GM19035 (cell line): ENCODE measurements at regions not wholly inside any gene's neighbourhood (a gene's known extent, or its start where the extent isn't known, plus 50 kb on each side); places are given as distances from the start of the nearest gene placed in this dataset.
A peak's percentile ranks its signal among the peaks of the same experiment; 100 is the strongest.

Experiments
- ATAC-seq: cut with Tn5 transposase; IDR thresholded peaks from one replicate; pipeline ENCODE4 v1.9.1; 2021; ENCODE audit not compliant: unreplicated experiment

DNA sequence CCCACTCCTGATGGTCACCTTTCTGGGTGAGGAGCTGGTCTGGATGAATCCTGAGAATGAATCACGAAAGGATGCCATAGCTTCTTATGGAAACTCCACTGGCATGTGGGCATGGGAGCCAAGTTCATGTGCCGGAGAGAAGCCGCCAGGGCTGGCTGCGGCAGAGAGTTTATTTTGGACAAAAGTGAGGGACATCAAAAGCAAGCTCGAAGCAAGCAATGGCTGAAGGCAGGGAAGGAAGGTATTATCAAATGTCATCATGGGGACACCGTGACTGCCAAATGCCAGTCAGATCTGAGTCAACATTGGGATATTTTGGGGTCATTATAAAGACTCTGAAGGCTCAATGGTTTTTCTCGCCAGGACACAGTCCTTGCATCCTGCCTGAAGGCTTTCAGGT is 249.1 kb downstream of the QKI start:
- no peak for ATAC-seq

GRCh38 chr6:163662604-163663225 is 248.2 kb downstream of the QKI start:
- no peak for ATAC-seq

DNA sequence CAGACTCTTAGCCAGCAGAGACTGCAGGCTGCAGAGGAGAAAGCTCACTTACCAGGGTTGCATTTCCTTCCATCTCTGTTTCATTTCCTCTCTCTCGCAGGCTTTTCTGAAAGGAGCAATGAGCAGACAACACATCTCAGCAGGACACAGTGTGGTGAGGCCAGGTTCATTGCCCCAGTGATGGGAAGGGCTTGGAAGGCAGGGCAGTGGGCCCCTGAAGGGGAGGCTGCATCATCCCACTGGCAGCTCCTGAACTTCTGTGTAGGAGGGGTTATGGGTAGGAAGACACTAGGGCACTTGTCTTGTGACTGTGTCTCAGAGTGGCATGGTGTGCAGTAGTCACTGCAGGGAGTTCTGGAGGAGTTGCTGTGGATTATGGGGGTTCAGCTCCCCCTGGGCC is 246.8 kb downstream of the QKI start:
- ATAC-seq, result peak; percentile 87

GRCh38 chr6:163659803-163660202 is 245.3 kb downstream of the QKI start:
- ATAC-seq, result no peak

GRCh38 chr6:163655217-163656121 is 241.0 kb downstream of the QKI start:
- peak; percentile 63 for ATAC-seq

GRCh38 chr6:163651915-163652668 is 237.6 kb downstream of the QKI start:
- no peak for ATAC-seq

DNA sequence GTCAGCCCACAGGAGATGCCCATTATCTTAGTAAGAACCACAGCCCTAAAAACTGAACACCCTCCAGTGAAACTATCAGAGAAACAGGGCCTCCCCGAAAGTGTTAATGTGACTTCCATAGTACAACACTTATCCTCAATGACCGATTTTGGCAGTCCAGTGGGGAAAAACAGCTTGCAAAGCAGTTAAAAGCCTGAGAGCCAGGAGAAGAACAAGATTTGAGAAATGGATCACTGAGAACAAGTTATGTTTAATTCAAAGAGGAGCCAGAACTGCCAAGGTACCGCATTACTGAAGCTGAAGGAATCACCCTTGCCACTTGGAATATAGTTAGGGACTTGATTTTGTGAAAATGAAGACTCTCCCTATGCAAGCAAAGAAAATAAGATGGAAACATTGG is 236.9 kb downstream of the QKI start:
- ATAC-seq, result no peak

DNA sequence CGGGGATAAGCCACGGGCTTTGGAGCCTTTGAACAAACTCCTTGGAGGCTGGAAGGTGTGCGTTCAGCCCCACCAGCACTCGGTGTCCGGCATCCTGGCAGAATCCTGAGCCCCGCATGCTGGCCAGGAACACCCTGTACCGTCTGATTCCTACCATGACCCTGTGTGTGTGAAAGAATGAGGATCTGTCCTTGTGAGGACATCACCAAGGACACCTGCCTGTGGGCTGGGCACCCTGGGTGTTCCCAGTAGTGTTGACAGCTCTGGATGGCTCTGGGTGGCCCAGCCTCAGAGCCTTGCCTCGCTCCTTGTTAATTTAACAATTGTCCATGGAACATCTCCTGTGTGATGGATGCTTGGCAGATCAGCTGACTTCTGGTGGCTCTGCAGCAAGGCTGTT is 234.3 kb downstream of the QKI start:
- ATAC-seq, result no peak

- no peak for ATAC-seq
Measured at GRCh38 chr6:163647624-163648023, 233.1 kb downstream of the QKI start.

GRCh38 chr6:163646866-163647265 is 232.3 kb downstream of the QKI start:
- ATAC-seq, result no peak

- ATAC-seq, result no peak
Measured at GRCh38 chr6:163646133-163646532, 231.6 kb downstream of the QKI start.

DNA sequence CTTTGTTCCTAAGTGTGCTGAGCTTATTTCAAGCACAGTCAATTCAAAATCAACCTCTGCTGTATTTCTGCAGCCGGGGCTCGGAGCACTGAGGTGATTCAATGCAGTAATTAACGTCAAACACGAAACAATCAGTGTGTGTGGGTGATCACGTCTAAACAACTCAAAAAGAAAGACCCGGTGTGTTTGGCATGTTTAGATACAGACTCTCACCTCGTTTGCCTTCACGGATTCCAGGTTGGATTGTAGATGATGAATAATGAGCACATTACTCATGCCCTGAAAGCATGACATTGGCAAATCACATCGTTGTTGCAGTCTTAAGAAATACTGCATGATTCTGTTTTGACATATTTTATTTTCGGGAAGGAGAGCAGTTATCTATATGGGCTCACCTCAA is 231.0 kb downstream of the QKI start:
- ATAC-seq, result no peak

- ATAC-seq, result no peak
Measured at GRCh38 chr6:163643866-163644265, 229.3 kb downstream of the QKI start.

DNA sequence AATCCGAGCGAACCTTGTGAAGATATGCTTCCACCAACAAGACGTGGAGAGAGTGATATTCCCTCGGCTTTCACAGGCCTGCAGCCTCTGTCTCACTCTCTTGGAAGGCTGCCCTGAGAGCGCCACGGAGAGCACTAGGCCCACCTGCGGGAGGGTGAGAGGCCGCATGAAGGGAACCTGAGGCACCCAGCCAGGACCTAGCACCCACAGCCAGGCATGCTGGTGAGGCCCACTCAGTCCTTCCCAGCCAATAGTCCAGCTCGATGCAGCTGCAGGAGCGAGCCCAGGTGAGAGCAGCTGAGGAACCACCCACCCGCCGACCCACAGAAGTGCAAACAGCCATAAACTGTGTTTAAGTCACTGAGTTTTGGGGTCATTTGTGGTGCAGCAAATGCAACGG is 227.2 kb downstream of the QKI start:
- no peak for ATAC-seq

GRCh38 chr6:163640641-163641040 is 226.1 kb downstream of the QKI start:
- no peak for ATAC-seq

- peak; percentile 86 for ATAC-seq
Measured at GRCh38 chr6:163637524-163637923, 223.0 kb downstream of the QKI start.

DNA sequence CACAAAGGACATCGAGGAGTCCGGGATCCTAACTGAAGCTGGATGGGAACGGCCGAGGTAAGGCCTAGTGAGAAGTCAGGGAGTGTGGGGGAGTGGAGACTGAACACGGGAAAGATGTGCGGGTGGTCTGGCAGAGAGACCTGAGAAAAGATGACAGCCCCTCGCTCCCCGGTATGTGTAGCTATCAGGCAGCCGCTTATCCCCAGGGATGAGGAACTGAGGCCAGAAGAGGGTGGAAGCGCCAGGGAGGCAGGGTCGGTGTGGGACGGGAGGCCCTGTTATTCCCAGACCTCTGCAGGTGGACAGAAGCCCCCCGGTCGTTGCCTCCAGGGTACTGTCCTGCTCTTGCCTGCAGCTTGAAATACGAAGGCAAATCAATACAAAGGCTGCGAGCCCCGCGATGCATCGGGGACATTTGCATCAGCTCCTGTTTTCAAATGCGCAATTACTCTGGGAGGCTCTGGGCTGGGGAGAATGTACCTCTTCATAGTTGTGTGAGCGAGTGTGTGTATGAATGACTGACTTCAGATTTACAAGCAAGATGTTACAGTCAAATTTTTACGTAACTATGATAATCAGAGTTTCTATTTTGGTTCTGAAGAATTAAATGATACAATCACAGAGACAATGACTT is 221.3 kb downstream of the QKI start:
- ATAC-seq, result no peak

DNA sequence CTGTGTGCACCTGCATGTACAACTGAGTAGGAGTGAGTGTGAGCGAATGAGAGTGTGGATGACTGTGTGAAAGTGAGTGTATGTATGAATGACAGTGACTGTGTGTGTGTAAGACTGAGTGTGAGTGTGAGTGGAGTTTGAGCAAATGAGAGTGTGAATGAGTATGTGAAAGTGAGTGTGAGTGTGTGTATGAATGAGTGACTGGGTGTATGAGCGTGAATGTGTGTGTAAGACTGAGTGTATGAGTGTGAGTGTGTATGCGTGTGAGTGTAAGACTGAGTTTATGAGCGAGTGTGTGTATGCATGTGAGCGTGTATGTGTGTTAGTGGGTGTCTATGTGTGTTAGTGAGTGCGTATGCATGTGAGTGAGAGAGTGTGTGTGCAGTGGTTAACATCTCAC is 220.8 kb downstream of the QKI start:
- ATAC-seq, result no peak

GRCh38 chr6:163634211-163635171 is 220.0 kb downstream of the QKI start:
- ATAC-seq, result no peak

DNA sequence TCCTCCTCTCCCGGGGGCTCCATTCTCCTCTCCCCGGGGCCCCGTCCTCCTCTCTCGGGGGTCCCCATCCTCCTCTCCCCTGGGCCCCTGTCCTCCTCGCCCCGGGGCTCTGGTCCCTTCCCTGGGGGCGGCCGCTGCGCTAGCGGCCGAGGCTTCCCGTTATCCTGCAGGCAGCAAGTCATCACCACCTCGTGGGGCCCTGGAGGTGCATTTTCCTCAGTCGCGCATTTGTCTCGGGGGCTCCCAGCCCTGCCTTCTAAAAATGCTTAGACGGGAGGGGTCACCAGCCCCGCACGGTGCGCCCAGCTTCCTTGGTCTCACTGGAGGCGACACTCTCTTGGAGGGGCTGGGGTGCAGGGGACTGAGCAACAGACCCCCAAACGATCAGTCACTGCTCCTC is 216.5 kb downstream of the QKI start:
- ATAC-seq, result no peak
